HG03469 (cell line): ENCODE measurements at regions not wholly inside any gene's neighbourhood (a gene's known extent, or its start where the extent isn't known, plus 50 kb on each side); places are given as distances from the start of the nearest gene placed in this dataset.

ENCODE experiments used
- ATAC-seq: cut with Tn5 transposase; IDR thresholded peaks from one replicate; pipeline ENCODE4 v1.9.1; 2021; ENCODE audit warnings: mild to moderate bottlenecking, moderate library complexity, moderate number of reproducible peaks; ENCODE audit not compliant: unreplicated experiment

GRCh38 chr20:39479196-39479810 lies 517.2 kb downstream of the DHX35 start:
- no peak for ATAC-seq

DNA sequence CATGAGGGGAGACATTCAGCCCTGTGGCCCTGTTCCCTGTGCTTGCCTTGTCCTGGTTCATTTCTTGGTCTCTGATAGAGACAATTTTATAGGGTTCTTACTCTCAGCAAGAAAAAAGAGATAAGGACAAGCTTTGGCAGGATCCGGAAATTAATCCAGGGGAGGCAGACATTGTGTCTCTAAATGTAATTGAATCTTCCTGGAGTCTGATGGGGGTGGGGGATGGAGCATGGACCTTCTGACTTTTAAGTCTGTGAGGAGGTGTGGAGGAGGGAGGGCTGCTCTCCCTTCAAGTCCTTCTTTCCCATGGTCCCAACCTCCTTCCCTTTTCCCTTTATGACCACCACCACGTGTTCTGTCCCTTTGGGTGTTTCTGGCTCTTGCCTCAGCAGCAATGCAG lies 512.7 kb downstream of the DHX35 start:
- no peak for ATAC-seq

GRCh38 chr20:39473536-39473935 lies 511.4 kb downstream of the DHX35 start:
- ATAC-seq, result no peak

- ATAC-seq, result no peak
Measured at GRCh38 chr20:39468703-39469102, 506.6 kb downstream of the DHX35 start.

DNA sequence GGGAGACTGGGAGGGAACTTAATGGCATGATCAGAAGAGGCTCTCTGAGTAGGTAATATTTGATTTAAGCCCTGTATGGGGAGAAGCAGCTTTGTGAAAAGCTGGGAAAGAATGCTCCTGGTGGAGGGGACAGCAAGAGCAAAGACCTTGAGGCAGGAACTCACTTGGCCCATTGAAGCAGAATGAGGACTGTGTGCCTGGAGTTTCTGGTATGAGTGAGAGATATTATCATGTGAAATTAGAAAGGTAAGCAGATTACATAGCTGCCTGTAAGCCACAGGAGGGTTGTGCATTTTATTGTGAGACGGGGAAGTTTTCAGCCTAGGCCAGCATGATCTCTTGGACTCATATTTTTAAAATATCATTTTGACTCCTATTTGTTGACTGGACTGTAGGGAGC lies 502.1 kb downstream of the DHX35 start:
- ATAC-seq, result no peak

DNA sequence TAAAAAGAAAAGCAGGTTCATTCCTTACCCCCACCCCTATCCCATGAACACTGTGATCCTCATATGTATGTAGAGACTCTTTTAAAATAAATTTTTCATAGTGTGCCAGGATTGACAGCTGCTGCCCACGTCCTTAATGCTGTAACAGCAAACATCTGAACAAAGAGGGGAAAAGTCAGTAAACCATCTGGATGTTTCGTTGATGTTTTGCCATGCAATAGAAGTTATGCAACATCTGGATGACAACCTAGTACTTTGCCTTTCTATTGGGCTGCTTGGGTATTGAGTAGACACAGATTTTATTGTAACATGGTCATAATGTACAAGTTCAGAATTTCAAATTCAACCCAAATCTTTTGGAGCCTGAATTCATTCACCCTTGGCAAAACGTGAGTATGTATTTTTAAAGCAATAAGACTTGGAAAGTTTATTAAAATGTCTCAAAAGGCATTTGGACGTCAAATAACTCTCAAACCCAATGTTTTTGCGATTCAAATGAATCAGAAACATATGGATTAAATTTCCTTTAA lies 500.3 kb downstream of the DHX35 start:
- no peak for ATAC-seq

DNA sequence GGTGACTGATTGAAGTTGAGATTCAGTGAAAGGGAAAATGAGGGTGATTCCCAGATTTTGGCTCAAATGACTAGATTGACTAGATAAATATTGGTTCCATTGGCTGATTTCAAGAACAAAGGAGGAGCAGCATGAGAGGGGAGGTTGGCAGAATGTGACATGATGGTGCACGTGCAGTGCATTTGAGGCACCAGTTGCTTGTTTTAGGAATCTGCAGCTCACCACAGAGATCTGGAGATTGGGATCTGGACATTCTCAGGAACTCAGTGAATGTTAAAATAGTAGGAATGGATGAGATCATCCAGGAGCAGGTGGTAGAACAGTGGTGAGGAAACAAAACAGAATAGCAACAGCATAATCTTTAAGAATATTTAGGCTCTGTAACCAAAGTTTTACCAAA lies 496.3 kb downstream of the DHX35 start:
- no peak for ATAC-seq

- no peak for ATAC-seq
Measured at GRCh38 chr20:39453890-39454289, 491.7 kb downstream of the DHX35 start.

DNA sequence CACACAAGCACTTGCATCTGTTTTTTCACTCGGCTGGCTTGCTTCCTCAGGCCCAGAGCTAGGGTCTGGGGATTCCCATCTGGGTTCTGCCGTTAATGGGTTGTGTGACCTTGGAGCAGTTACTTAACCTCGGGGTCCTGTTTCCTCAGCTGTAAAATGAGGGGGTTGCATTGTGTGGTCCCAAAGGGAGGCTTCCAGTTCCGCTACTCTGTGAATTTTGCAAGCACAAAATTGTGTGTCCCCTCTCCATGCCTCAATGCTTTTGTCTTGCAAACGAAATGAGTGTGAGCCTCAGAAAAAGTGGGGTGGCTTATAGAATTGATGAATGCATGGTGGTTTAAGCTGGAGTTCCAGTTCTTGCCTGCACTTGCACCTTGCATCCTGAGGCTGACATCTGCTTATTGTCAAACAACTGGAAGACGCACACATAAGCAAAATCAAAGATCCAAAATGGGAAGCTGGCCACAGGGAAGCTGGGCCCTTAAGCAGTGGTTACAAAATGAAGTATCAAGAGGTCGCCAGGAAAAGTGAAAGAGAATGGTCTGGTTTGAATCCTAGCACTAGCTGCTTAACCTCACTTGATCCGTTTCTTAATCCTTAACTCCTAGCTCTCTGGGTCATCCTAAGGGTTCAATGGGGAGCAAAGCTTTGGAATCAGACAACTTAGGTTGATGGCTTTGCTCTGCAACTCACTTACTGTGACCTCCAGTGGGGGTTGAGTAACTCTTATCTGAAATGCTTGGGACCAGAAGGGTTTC lies 490.6 kb downstream of the DHX35 start:
- no peak for ATAC-seq

GRCh38 chr20:39451386-39451785 lies 489.2 kb downstream of the DHX35 start:
- ATAC-seq, result no peak

DNA sequence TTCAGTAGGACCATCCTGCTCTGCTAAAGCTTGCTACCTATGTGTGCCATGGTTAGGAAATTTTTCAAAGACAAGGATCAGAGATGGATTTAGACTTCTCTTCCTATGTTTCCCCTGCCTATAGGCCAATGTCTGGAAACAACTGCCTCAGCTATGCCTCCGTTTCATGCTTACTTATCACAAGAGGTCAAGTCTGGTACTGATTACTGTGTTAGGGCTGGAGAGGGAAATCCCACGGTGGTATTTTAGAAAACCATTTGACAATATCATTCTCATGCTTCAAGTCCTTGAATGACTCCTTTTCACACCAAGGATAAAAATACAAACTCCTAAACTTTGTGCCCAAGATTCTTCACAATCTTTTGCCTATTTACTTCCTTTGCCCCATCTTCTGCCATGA lies 484.3 kb downstream of the DHX35 start:
- no peak for ATAC-seq

DNA sequence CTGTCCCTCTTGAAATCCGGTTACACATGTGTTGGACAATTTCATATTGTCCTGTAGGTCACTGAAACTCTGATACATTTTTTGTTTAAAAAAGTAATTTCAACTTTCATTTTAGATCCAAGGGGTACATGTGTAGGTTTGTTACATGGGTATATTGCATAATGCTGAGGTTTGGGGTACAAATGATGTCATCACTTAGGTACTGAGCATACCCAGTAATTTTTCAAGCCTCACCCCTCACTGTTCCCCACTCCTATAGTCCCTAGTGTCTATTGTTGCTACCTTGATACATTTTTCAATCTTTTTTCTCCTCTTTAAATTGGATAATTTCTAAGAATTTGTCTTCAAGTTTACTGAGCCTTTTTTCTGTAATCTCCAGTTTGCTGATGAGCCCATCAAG lies 483.0 kb downstream of the DHX35 start:
- ATAC-seq, result no peak

- no peak for ATAC-seq
Measured at GRCh38 chr20:39433466-39433865, 471.3 kb downstream of the DHX35 start.

DNA sequence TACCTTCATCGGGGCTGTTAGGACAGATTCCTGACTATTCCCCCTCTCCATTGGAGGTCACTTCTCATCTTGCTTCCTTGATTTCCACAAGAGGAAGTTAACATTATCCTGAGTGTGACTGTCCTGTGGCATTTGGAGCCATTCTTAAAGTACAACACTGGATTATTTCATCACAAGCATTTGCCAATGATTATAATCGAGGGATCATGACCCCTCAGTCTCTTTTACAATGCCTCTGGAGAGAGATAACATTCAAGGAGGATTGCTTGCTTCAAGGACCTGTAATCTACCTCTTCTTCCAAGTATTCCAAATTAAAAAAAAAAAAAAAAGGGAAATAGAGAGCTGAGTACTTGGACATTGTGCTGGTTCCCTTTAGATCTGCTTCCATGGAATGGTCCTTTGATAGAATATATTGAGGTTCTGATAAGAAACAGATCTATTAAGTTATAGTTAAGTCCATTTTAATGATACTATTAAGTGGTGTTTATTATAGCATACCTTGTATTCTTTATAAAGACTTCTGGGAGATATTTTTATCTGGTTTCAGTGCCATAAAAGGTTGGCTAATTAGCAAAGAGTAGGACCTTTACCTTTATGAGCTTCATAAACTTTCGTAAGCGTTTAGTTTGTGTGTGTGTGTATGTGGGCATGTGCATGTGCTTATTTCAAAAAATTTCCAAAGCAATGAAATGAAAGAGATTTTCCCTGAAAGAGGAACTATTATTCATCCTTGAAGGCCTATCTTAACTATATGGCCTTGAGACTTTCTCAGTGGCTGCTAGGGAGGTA lies 469.1 kb downstream of the DHX35 start:
- ATAC-seq, result no peak

GRCh38 chr20:39429726-39430125 lies 467.6 kb downstream of the DHX35 start:
- ATAC-seq, result no peak

DNA sequence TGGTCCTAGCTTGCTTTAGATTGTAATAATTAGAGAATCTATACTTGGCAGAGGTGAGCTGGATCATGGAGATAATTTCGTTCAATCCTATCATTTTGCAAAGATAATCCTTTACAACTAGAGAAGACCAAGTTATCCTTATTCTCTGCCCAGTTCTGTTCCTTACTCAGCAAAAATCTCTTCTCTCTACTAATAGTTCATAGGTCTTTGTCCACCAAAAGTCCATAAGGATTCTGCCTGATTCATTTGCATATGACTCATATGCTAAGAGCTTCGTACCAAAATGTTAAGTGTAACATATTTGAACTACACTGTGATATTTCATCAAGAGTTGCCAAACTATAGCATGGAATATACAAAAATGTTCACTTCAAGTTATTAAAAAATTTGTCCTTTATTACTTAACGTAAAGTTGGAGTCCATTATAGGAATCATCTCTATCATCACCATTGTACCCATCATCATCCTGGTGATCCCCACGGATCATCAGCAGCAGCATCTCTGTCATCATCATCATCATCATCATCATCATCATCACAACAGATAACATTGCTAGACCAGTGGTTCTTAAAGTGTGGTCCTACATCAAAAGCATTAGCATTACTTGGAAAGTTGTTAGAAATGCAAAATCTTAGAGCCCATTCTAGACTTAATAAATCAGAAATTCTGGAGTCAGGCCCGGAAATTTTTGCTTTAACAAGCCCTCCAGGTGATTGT lies 463.0 kb downstream of the DHX35 start:
- ATAC-seq, result no peak

- ATAC-seq, result no peak
Measured at GRCh38 chr20:39421571-39422105, 459.5 kb downstream of the DHX35 start.

DNA sequence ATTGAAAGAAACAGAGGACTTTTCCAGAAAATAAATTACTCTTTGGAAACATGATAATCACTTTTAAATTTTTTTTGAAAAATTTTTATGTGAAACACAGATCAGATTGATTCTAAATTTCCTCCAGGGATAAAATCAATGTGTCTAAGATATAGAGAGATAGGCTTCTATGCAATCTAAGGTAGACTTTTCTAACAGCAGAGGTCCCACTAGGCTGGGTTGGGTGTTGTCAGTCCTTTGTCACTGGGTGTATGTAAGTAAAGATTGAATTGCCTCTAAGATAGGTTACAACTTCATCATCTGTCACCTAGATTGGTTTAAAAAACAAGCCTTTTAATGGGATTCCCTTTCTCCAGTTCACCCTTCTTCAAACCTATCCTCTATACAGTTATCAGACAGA lies 449.9 kb downstream of the DHX35 start:
- no peak for ATAC-seq

DNA sequence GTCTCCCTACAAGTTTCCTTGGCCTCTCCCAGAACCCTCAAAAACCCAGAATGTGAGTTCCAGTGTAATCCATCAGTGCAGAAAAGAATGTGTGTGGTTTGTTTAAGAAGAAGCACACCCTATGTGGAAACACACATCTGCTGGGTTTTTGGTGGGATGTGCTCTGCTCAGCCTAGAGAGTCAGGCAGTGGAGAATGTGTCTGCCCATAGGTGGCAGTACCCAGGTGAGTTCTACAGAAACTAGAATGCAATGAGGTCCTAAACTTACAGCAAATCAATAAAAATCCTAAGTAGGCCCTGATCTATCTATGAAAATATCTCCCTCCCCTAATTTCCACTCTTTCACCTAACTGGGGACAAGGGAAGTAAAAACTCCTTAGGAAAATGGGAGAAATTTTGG lies 437.3 kb downstream of the DHX35 start:
- ATAC-seq, result no peak

DNA sequence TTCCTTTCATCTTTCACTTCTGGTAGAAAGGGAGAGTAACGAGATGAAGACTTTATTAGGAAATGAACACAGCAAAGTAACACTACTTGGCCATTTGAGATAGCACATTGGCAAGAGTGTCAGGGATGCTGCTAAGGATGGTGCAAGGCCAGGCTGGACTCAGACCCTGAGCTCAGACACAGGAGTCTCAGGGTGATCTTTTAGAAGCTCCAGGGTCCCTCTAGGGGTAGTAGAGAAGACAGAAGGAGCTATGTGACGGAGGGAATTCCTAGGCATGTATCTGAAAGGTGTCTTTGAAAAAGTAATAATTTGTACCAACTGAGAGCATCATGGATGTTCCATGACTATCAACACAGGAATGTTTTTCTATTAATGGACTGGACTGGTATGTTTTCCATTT lies 436.5 kb downstream of the DHX35 start:
- no peak for ATAC-seq

DNA sequence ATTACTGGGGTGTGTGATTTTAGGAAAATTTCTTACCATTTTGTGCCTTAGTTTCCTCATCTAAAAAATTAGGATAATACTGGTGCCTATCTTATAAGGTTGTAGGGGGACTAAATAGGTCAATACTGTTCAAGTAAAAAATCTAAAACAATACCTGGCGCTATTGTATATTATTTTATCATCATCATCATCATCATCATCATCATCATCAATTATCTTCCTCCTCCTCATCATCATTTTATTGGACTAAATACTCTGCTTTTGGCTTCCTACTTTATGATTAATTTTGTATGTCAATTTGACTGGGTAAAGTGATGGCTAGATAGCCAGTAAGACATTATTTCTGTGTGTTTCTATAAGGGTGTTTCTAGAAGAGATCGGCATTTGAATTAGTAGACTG lies 435.5 kb downstream of the DHX35 start:
- no peak for ATAC-seq
